Peyer's patch (tissue), 4 donors: ENCODE measurements at regions not wholly inside any gene's neighbourhood (a gene's known extent, or its start where the extent isn't known, plus 50 kb on each side); places are given as distances from the start of the nearest gene placed in this dataset.

Experiments
- DNase-seq, 3 donors: peaks; one replicate each; pipeline ENCODE4 v3.0.0-alpha.2; 2017 to 2019
- H3K27ac ChIP-seq, 4 donors: fragments of 200-600 bp; sonication (generic); one replicate each; pipeline ENCODE4 v1.5.1; 2016 to 2019
- H3K27me3 ChIP-seq, 2 donors: fragments of 200-600 bp; sonication (generic); one replicate each; pipeline ENCODE4 v1.5.1; 2019
- H3K36me3 ChIP-seq, 3 donors: fragments of 200-600 bp; sonication (generic); one replicate each; pipeline ENCODE4 v1.5.1; 2016 to 2019
- H3K4me1 ChIP-seq, 4 donors: fragments of 200-600 bp; sonication (generic); one replicate each; pipeline ENCODE4 v1.5.1; 2016 to 2019
- H3K4me3 ChIP-seq, 4 donors: fragments of 200-600 bp; sonication (generic); 1 replicate in 3 of 4; 2 replicates in 1 of 4; pipeline ENCODE4 v1.5.1; 2016 to 2019; ENCODE audit warnings: mild to moderate bottlenecking in 1 of 4
- H3K9me3 ChIP-seq, 4 donors: fragments of 200-600 bp; sonication (generic); one replicate each; pipeline ENCODE4 v1.5.1; 2016 to 2019; ENCODE audit warnings: mild to moderate bottlenecking in 1 of 4
- POLR2A ChIP-seq, 2 donors: fragments of 450-650 bp; IDR thresholded peaks; one replicate each; pipeline ENCODE4 v1.5.1; 2017; ENCODE audit warnings: antibody characterized with exemption in 2 of 2, mild to moderate bottlenecking in 2 of 2, moderate library complexity in 2 of 2
- TF ChIP-seq, protein P1 (sequence below), 6 experiments: fragments of 450-650 bp in 4 of 6; fragments of 200-600 bp in 2 of 6; sonication (generic) in 1 of 6; IDR thresholded peaks; one replicate each; pipeline ENCODE4 v1.5.1; 2017 to 2019; ENCODE audit warnings: antibody characterized with exemption in 6 of 6, mild to moderate bottlenecking in 3 of 6, moderate library complexity in 1 of 6

GRCh38 chr1:93771843-93772242, 90.2 kb upstream of the BCAR3 start:
- peaks cover 0 to 16% (median 0%) of the 10 kb centered on the region in 4 donors for H3K4me1 ChIP-seq
- no peak for DNase-seq
- H3K4me3 ChIP-seq, result no peak overlapping the region
- no peak overlapping the region for H3K27ac ChIP-seq
- H3K27me3 ChIP-seq, result no peaks in the 10 kb centered on the region
- H3K36me3 ChIP-seq, result no peaks in the 10 kb centered on the region
- no peak for TF ChIP-seq POLR2A (IDR thresholded peaks at IDR 0.05)
- TF ChIP-seq, protein P1, sequence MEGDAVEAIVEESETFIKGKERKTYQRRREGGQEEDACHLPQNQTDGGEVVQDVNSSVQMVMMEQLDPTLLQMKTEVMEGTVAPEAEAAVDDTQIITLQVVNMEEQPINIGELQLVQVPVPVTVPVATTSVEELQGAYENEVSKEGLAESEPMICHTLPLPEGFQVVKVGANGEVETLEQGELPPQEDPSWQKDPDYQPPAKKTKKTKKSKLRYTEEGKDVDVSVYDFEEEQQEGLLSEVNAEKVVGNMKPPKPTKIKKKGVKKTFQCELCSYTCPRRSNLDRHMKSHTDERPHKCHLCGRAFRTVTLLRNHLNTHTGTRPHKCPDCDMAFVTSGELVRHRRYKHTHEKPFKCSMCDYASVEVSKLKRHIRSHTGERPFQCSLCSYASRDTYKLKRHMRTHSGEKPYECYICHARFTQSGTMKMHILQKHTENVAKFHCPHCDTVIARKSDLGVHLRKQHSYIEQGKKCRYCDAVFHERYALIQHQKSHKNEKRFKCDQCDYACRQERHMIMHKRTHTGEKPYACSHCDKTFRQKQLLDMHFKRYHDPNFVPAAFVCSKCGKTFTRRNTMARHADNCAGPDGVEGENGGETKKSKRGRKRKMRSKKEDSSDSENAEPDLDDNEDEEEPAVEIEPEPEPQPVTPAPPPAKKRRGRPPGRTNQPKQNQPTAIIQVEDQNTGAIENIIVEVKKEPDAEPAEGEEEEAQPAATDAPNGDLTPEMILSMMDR (IDR thresholded peaks at IDR 0.05), result no peak
- no peaks in the 10 kb centered on the region for H3K9me3 ChIP-seq

DNA sequence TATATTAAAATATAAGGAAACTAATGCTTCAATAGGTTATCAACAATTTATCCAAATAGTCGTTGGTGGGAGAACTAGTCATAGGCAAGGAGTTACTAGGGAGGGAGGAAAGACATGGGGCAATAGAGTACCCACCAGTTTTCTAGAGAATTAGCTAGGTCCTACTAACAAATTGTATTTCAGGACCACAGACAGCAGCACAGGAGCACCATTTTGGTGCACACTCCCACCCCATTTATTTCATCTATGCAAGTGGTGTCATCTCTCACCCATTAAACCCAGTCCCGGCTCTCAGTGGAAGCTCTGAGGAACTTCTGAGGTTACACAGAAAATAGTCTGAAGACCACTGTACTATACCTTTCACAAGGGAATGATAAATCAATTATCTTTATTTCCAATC, 89.0 kb upstream of the BCAR3 start:
- Histone ChIP-seq H3K4me3 (no peak overlapping the region), H3K27me3 (no peaks in the 10 kb centered on the region), H3K4me1 (peaks cover 0 to 16% (median 0%) of the 10 kb centered on the region in 4 donors), H3K27ac (no peak overlapping the region), H3K36me3 (no peaks in the 10 kb centered on the region), H3K9me3 (no peaks in the 10 kb centered on the region)
- TF ChIP-seq POLR2A (IDR thresholded peaks at IDR 0.05), result no peak
- TF ChIP-seq, protein P1 (IDR thresholded peaks at IDR 0.05), result no peak
- DNase-seq, result no peak

DNA sequence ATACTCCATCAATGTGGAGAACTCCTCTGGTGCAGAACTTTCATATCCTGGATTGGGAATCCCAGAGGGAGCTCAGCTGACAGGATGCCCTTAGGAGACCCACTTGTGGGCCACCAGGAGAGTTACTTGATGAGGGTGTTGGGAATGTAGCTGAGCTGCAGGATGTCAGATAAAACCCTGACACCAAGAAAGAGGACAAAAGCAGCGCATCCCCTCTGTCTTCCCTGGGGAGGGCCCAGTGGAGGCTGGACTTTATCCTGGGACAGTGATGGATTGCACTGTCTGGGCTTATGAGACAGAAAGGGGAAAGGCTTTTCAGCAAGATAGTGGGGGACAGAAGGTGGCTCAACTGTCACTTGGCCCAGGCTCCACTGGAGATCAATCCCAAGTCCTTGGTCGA, 88.1 kb upstream of the BCAR3 start:
- DNase-seq, result no peak
- no peaks in the 10 kb centered on the region for H3K9me3 ChIP-seq
- no peaks in the 10 kb centered on the region for H3K36me3 ChIP-seq
- H3K4me3 ChIP-seq, result no peak overlapping the region
- TF ChIP-seq, protein P1 (IDR thresholded peaks at IDR 0.05), result no peak
- TF ChIP-seq POLR2A (IDR thresholded peaks at IDR 0.05), result no peak
- H3K27ac ChIP-seq, result no peak overlapping the region
- H3K4me1 ChIP-seq, result peaks cover 0 to 16% (median 0%) of the 10 kb centered on the region in 4 donors
- H3K27me3 ChIP-seq, result no peaks in the 10 kb centered on the region

- peaks cover 0 to 16% (median 0%) of the 10 kb centered on the region in 4 donors for H3K4me1 ChIP-seq
- no peaks in the 10 kb centered on the region for H3K36me3 ChIP-seq
- H3K27me3 ChIP-seq, result no peaks in the 10 kb centered on the region
- no peaks in the 10 kb centered on the region for H3K9me3 ChIP-seq
- H3K4me3 ChIP-seq, result no peak overlapping the region
- DNase-seq, result no peak
- TF ChIP-seq POLR2A (IDR thresholded peaks at IDR 0.05), result no peak
- TF ChIP-seq, protein P1 (IDR thresholded peaks at IDR 0.05), result no peak
- H3K27ac ChIP-seq, result no peak overlapping the region
Measured at GRCh38 chr1:93768380-93768863, 86.8 kb upstream of the BCAR3 start.

DNA sequence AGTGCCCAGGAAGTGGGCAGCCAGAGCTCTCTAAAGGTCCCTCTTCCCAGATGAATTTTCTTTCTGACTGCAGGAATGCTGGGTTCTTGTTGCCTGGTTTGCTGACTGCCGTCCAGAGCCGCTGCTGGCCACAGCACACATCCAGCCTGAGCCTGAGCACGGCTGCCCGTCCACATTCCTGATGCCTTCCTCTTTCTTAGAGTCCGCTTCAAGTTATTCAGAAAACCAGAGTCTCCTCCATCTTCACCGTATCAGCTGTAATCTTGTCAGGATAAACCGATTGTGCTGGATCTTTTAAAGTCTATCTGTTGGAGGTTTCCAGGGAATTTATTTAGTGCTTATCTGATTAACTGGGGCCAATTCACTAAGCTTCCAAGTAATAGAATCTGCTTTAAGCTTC, 84.8 kb upstream of the BCAR3 start:
- Histone ChIP-seq H3K27ac (no peak overlapping the region), H3K4me3 (no peak overlapping the region), H3K4me1 (peaks cover 0 to 16% (median 0%) of the 10 kb centered on the region in 4 donors), H3K27me3 (no peaks in the 10 kb centered on the region), H3K36me3 (no peaks in the 10 kb centered on the region), H3K9me3 (no peaks in the 10 kb centered on the region)
- TF ChIP-seq POLR2A (IDR thresholded peaks at IDR 0.05), result no peak
- TF ChIP-seq, protein P1 (IDR thresholded peaks at IDR 0.05), result no peak
- DNase-seq, result no peak

DNA sequence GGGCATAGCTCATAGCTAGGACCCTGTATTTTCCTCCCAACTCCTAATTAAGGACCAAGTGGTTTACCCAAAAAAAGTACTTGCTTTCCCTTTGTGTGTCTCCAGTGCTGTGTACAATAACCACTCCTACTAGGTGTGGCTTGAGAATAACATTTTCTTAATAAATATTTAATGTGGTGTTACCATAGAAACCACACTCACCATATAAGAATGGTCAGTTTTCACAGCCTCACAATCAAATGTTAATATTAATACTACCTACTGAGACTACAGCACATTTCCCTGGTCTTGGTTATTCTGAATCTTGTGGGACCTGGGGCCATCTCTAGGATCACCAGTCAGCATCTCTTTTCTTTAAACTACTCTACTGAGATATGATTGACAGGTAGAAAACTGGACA, 83.5 kb upstream of the BCAR3 start:
- H3K27ac ChIP-seq, result no peak overlapping the region
- H3K36me3 ChIP-seq, result no peaks in the 10 kb centered on the region
- DNase-seq, result no peak
- peaks cover 0 to 16% (median 0%) of the 10 kb centered on the region in 4 donors for H3K4me1 ChIP-seq
- no peaks in the 10 kb centered on the region for H3K9me3 ChIP-seq
- no peak overlapping the region for H3K4me3 ChIP-seq
- TF ChIP-seq, protein P1 (IDR thresholded peaks at IDR 0.05), result no peak
- TF ChIP-seq POLR2A (IDR thresholded peaks at IDR 0.05), result no peak
- no peaks in the 10 kb centered on the region for H3K27me3 ChIP-seq
